ENCODE measurements at regions not wholly inside any gene's neighbourhood (a gene's known extent, or its start where the extent isn't known, plus 50 kb on each side); places are given as distances from the start of the nearest gene placed in this dataset.

DNA sequence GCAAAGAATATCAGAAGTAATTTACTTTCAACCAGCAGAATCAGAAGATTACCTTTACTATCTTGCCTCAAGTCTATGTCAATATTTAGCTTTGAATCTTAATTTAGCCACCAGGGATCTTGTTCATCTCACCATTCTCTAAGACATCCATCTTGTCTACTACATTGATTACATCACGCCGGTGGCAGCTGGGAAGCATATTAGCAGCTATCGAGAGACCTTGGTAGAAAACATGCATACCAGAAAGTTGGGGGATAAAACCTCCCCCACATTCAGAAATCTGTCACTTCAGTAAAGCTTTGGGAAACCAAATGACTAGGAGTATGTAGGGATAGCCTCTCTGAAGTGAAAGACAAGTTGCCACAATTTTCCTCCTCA lies 703.8 kb upstream of the FSHR start:
- no peaks in the 10 kb centered on the region for H3K27me3 ChIP-seq (replicated peaks in 1 of 4; ENCODE audit: control extremely low read depth in 1 of 4, control insufficient read depth in 3 of 4, insufficient read depth in 4 of 4, low read length in 3 of 4)
- TF ChIP-seq, protein P1, sequence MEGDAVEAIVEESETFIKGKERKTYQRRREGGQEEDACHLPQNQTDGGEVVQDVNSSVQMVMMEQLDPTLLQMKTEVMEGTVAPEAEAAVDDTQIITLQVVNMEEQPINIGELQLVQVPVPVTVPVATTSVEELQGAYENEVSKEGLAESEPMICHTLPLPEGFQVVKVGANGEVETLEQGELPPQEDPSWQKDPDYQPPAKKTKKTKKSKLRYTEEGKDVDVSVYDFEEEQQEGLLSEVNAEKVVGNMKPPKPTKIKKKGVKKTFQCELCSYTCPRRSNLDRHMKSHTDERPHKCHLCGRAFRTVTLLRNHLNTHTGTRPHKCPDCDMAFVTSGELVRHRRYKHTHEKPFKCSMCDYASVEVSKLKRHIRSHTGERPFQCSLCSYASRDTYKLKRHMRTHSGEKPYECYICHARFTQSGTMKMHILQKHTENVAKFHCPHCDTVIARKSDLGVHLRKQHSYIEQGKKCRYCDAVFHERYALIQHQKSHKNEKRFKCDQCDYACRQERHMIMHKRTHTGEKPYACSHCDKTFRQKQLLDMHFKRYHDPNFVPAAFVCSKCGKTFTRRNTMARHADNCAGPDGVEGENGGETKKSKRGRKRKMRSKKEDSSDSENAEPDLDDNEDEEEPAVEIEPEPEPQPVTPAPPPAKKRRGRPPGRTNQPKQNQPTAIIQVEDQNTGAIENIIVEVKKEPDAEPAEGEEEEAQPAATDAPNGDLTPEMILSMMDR (IDR thresholded peaks at IDR 0.05): no peak
- TF ChIP-seq EZH2 (IDR thresholded peaks at IDR 0.05; ENCODE audit: borderline replicate concordance, insufficient read depth, low read depth, low read length, poor library complexity, severe bottlenecking): no peak
- H3K4me3 ChIP-seq (ENCODE audit: control extremely low read depth in 1 of 5, extremely low read depth in 1 of 5, insufficient read depth in 1 of 5, low read depth in 2 of 5, low read length in 4 of 5): no peak overlapping the region
- H3K4me1 Mint-ChIP-seq: no peaks in the 10 kb centered on the region
- intact Hi-C loops (cut with micrococcal nuclease): no loop called here
- no peaks in the 10 kb centered on the region for H3K36me3 ChIP-seq (replicated peaks in 1 of 2; ENCODE audit: control extremely low read depth in 1 of 2, control insufficient read depth in 1 of 2, extremely low read depth in 1 of 2, insufficient read depth in 2 of 2, low read length in 1 of 2)
- no peak overlapping the region for H3K4me2 ChIP-seq (replicated peaks; ENCODE audit: low read depth, low read length, poor library complexity, severe bottlenecking)
- DNase-seq (no peak), ATAC-seq (ENCODE audit: low read depth) (no peak)
- no peak overlapping the region for H2AFZ ChIP-seq (ENCODE audit: insufficient read depth, low read depth, low read length, poor library complexity, severe bottlenecking)
- no peaks in the 10 kb centered on the region for H3K27me3 Mint-ChIP-seq
- no peaks in the 10 kb centered on the region for H4K20me1 ChIP-seq (ENCODE audit: control insufficient read depth, insufficient read depth, low read length, poor library complexity, severe bottlenecking)
- POLR2A ChIA-PET: no interaction called here
- H3K79me2 ChIP-seq (ENCODE audit: control insufficient read depth, insufficient read depth, low read length): no peaks in the 10 kb centered on the region
- CTCF ChIA-PET: no interaction called here
- H3K4me3 Mint-ChIP-seq: no peak overlapping the region
- 100% methylated on average over 2 of the region's 3 CpGs for WGBS (ENCODE audit: insufficient coverage)
- no peak overlapping the region for H3K27ac Mint-ChIP-seq
- no peaks in the 10 kb centered on the region for H3K9me3 ChIP-seq (ENCODE audit: control extremely low read depth in 1 of 3, control insufficient read depth in 2 of 3, insufficient read depth in 1 of 3, low read length in 2 of 3)
- no peaks in the 10 kb centered on the region for H3K4me1 ChIP-seq (ENCODE audit: control insufficient read depth in 2 of 2, insufficient read depth in 2 of 2, low read length in 2 of 2)
- H3K9ac ChIP-seq (ENCODE audit: low read length): no peak overlapping the region
- H3K27ac ChIP-seq (ENCODE audit: low read length in 2 of 2): no peak overlapping the region
- H3K9me3 Mint-ChIP-seq (ENCODE audit: insufficient read depth): peaks cover 4% of the 10 kb centered on the region

DNA sequence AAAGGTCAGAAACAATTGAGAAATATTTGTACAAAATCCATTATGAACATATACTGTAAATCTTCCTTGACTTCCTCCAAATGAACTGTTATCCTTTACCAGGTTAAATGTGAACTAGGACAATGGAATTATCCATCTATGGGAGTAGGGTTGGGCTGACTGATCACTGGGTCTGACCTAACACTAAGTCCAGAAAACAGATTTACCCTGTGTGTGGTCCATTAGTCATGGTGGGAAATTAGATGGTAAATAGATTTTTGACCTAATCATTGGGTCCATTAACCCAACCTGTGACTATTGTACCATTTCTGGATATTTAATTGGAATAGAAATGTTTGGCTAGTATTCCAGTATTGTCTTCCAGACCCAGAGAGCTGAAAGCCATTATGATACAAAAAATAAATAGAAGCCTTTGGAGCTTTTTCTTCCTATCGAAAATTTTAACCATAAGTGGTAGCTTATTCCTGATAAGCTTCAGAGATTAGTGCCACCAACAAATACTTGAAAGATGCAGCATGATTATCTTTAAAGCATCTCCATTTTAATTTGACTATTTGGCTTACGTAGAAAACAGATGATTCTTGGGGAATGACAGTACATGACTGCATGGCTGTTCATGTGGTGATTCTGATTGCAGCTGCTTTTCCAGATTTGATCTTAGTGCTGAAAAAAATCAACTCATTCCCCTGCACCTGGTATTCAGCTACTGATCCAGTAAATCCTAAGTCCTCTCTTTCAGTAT lies 703.2 kb upstream of the FSHR start:
- Histone ChIP-seq H3K4me3 (ENCODE audit: control extremely low read depth in 1 of 5, extremely low read depth in 1 of 5, insufficient read depth in 1 of 5, low read depth in 2 of 5, low read length in 4 of 5) (no peak overlapping the region), H4K20me1 (ENCODE audit: control insufficient read depth, insufficient read depth, low read length, poor library complexity, severe bottlenecking) (no peaks in the 10 kb centered on the region), H3K79me2 (ENCODE audit: control insufficient read depth, insufficient read depth, low read length) (no peaks in the 10 kb centered on the region), H3K36me3 (replicated peaks in 1 of 2; ENCODE audit: control extremely low read depth in 1 of 2, control insufficient read depth in 1 of 2, extremely low read depth in 1 of 2, insufficient read depth in 2 of 2, low read length in 1 of 2) (no peaks in the 10 kb centered on the region), H3K4me2 (replicated peaks; ENCODE audit: low read depth, low read length, poor library complexity, severe bottlenecking) (no peak overlapping the region), H3K9ac (ENCODE audit: low read length) (no peak overlapping the region), H2AFZ (ENCODE audit: insufficient read depth, low read depth, low read length, poor library complexity, severe bottlenecking) (no peak overlapping the region), H3K27ac (ENCODE audit: low read length in 2 of 2) (no peak overlapping the region), H3K9me3 (ENCODE audit: control extremely low read depth in 1 of 3, control insufficient read depth in 2 of 3, insufficient read depth in 1 of 3, low read length in 2 of 3) (no peaks in the 10 kb centered on the region), H3K4me1 (ENCODE audit: control insufficient read depth in 2 of 2, insufficient read depth in 2 of 2, low read length in 2 of 2) (no peaks in the 10 kb centered on the region), H3K27me3 (replicated peaks in 1 of 4; ENCODE audit: control extremely low read depth in 1 of 4, control insufficient read depth in 3 of 4, insufficient read depth in 4 of 4, low read length in 3 of 4) (no peaks in the 10 kb centered on the region)
- ChIA-PET POLR2A (no interaction called here), CTCF (no interaction called here)
- ATAC-seq (ENCODE audit: low read depth) (no peak), DNase-seq (no peak)
- intact Hi-C loops (cut with micrococcal nuclease): no loop called here
- H3K4me3 Mint-ChIP-seq: no peak overlapping the region
- H3K27ac Mint-ChIP-seq: no peak overlapping the region
- TF ChIP-seq EZH2 (IDR thresholded peaks at IDR 0.05; ENCODE audit: borderline replicate concordance, insufficient read depth, low read depth, low read length, poor library complexity, severe bottlenecking): no peak
- TF ChIP-seq, protein P1 (IDR thresholded peaks at IDR 0.05): no peak
- no peaks in the 10 kb centered on the region for H3K27me3 Mint-ChIP-seq
- peaks cover 4% of the 10 kb centered on the region for H3K9me3 Mint-ChIP-seq (ENCODE audit: insufficient read depth)
- no CpG with 5 or more reads among the region's 2 CpGs for WGBS (ENCODE audit: insufficient coverage)
- H3K4me1 Mint-ChIP-seq: no peaks in the 10 kb centered on the region

Data from B cell (primary cell).